ENCODE measurements at regions not wholly inside any gene's neighbourhood (a gene's known extent, or its start where the extent isn't known, plus 50 kb on each side); places are given as distances from the start of the nearest gene placed in this dataset.
"Not testable (repeated sequence)": the region's sequence is repeated elsewhere in the genome, so short reads cannot be mapped to it uniquely, and the experiment has no call there.

DNA sequence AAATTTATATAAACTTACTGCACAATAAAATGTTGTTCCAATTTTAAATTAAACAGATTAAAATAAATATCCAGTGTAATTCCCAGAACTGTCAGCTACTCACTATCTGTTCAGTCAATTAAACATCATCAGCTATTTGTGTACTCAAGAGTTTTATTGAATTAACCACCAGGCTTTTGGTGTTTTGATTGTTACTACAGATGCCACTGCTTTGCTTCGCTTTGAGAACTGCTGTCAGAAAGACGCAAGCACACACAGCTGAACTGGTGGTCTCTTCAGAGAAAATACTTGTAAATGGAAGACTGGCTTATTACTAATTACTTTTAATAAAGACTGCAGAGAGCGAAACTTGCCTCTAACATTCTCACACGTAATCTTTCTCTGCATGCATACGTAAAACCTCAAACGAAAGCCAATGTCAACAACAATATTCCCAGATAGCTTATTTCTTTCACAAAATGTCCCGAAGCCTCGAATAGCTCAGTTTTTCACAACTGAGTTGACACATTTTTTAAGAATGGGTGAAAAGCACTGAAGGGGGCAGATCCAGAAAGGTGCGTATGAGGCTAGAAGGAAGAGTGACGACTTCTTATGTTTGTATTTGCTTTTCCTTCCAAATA, 259.6 kb upstream of the RPS23 start:
- TF ChIP-seq, protein P1, sequence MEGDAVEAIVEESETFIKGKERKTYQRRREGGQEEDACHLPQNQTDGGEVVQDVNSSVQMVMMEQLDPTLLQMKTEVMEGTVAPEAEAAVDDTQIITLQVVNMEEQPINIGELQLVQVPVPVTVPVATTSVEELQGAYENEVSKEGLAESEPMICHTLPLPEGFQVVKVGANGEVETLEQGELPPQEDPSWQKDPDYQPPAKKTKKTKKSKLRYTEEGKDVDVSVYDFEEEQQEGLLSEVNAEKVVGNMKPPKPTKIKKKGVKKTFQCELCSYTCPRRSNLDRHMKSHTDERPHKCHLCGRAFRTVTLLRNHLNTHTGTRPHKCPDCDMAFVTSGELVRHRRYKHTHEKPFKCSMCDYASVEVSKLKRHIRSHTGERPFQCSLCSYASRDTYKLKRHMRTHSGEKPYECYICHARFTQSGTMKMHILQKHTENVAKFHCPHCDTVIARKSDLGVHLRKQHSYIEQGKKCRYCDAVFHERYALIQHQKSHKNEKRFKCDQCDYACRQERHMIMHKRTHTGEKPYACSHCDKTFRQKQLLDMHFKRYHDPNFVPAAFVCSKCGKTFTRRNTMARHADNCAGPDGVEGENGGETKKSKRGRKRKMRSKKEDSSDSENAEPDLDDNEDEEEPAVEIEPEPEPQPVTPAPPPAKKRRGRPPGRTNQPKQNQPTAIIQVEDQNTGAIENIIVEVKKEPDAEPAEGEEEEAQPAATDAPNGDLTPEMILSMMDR (IDR thresholded peaks at IDR 0.05; ENCODE audit: low read depth, low read length), result no peak
- no peak for DNase-seq (ENCODE audit: extremely low read depth, low read depth)

DNA sequence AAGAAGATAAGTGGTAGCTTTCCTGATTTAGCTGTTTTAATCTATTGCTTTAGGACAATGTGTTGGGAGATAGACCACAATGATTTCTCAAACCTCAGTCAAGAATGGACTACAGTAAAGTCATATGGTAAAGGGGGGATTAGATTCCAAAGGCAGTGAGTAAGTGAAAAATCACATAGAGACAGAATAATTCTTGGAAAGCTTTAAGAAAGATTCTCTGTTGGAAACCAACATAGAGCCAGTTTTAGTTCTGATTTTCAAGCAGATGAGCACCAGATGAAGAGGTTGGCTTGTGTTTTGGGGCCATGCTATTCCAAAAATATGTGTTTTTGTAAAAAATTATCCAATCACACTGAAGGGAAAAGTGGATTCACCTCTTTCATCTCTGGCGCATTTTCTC, 256.8 kb upstream of the RPS23 start:
- no peak for DNase-seq (ENCODE audit: extremely low read depth, low read depth)
- TF ChIP-seq, protein P1 (IDR thresholded peaks at IDR 0.05; ENCODE audit: low read depth, low read length), result no peak

DNA sequence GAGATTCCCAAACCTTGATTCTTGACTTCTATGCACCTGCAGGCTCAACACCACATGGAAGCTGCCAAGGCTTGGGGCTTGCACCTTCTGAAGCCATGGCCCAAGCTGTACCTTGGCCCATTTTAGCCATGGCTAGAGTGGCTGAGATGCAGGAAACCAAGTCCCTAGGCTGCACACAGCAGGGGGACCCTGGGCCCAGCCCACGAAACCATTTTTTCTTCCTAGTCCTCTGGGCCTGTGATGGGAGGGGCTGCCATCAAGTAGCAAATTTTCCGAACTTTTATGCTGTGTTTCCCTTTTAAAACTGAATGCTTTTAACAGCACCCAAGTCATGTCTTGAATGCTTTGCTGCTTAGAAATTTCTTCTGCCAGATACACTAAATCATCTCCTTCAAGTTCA, 253.9 kb upstream of the RPS23 start:
- not testable (repeated sequence) for DNase-seq (ENCODE audit: extremely low read depth, low read depth)

DNA sequence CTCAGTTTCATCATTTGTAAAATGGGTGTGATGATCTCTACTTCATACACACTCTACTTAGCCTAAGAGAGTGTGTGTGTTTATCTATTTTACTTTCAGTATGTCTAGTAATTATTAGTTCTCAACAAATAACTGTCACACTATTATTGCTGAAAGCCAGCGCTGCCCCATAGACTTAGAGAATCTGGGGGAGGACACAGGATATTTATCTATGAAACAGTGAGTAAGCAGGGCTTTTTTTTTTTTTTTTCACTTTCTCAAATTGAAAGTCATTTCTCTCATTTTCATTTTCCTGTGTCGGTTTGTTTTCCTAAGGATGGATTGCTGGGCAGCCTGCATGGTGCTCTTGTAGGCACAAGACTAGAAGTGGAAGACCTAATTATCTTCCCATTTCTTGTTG, 248.4 kb upstream of the RPS23 start:
- TF ChIP-seq, protein P1 (IDR thresholded peaks at IDR 0.05; ENCODE audit: low read depth, low read length), result no peak
- DNase-seq (ENCODE audit: extremely low read depth, low read depth), result no peak

DNA sequence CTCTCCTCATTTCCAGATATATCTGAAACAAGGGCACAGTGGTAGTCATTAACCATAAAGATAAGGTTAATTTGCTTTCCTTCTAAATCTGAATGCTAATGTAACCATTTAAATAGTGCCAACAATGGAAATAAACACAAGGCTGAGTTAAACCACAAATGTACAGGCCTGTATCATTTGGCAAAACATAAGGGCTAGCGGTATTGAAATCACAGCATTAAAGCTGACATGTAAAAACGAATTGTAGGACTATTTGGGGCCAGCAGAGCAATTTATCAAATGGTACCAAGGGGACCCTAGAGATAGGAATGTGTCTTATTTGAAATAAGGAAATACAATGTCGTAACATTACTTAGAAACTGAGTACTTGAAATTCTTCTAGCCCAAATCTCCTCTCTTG, 247.5 kb upstream of the RPS23 start:
- no peak for DNase-seq (ENCODE audit: extremely low read depth, low read depth)
- TF ChIP-seq, protein P1 (IDR thresholded peaks at IDR 0.05; ENCODE audit: low read depth, low read length), result no peak

DNA sequence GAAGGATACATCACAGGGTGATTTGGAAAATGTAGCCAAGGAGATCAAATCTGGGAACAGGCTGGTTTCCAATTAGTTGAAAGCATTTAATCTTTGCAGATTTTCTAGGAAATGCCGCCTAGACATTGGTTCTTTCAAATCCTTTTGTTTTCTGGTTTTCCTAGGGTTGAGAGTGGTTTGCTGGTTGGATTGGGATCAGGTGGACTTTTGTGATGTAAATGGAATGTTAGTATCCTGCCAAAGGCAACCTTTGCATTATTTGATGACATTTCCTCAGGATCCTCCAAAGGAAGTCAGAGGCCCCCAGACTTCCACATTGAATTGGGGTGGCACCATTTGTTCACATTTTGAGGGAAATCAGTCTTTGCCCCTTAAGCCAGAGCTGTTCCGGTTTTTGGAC, 245.5 kb upstream of the RPS23 start:
- TF ChIP-seq, protein P1 (IDR thresholded peaks at IDR 0.05; ENCODE audit: low read depth, low read length), result no peak

DNA sequence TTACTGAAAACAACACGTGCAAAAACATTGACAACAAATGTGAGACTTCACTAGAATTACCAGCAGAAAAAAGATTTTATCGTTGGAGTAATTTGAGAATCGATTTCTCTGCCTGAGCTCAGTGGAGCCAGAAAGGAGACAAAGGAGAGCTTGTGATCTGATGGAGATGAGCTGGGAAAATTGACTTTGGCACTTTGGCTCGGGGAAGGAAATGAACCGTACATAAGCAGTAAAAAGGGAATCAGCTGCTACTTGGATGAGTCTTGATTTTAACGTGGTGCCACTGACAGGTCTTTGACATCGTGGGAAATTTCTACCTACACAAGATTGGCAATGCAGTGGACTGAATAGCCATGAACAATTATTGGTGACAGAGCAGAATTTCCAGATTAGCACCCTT, 244.7 kb upstream of the RPS23 start:
- DNase-seq (ENCODE audit: extremely low read depth, low read depth), result no peak
- TF ChIP-seq, protein P1 (IDR thresholded peaks at IDR 0.05; ENCODE audit: low read depth, low read length), result no peak

More for the DNA sequence above, 245.5 kb upstream of the RPS23 start:
- DNase-seq (ENCODE audit: extremely low read depth, low read depth), result no peak

DNA sequence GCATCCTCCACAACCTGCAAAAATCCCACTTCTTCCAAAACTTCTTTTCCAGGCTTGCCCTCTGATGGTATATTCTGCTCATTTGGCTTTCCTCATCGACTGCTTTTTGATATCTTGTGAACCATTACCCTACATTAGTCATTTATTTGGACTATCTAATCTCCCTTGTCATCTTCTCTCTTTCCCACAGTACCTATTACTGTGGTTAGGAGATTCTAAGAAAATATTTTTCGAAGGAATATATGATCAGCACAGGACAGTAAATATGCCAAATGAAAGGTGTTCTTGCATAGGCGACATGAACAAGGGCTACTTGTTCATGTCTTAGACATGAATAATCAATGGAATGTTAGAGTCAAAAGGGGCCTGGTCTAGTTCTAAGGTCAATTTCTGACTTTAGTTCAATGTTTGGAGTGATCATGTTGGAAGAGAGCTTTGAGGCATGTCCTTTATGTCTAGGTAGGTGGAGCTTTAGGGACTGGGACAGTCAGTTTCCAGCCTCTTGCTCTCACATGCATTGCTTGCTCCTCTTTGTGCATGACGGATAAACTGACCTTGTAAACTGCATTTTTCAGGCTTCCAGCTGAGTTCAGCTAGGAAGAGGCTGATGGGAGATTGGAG, 243.4 kb upstream of the RPS23 start:
- no peak for DNase-seq (ENCODE audit: extremely low read depth, low read depth)
- TF ChIP-seq, protein P1 (IDR thresholded peaks at IDR 0.05; ENCODE audit: low read depth, low read length), result no peak

Measured in AG09319 (cell line).